HuH-7 (cell line): ENCODE measurements at regions not wholly inside any gene's neighbourhood (a gene's known extent, or its start where the extent isn't known, plus 50 kb on each side); places are given as distances from the start of the nearest gene placed in this dataset.
"Not testable (repeated sequence)": the region's sequence is repeated elsewhere in the genome, so short reads cannot be mapped to it uniquely, and the experiment has no call there.

Source experiments
- DNase-seq: peaks from one replicate; pipeline ENCODE4 v3.0.0; 2011; ENCODE audit warnings: low spot score

- no peak for DNase-seq
These were observed 79.6 kb upstream of the KLF4 start for GRCh38 chr9:107569174-107569573.

- not testable (repeated sequence) for DNase-seq
These were observed 78.8 kb upstream of the KLF4 start for GRCh38 chr9:107568406-107568805.

GRCh38 chr9:107567462-107567861 is 77.9 kb upstream of the KLF4 start:
- no peak for DNase-seq

- no peak for DNase-seq
These were observed 77.1 kb upstream of the KLF4 start for GRCh38 chr9:107566611-107567061.

GRCh38 chr9:107562798-107563197 is 73.2 kb upstream of the KLF4 start:
- no peak for DNase-seq

GRCh38 chr9:107559494-107560086 is 70.0 kb upstream of the KLF4 start:
- DNase-seq: no peak

- DNase-seq: no peak
These were observed 67.8 kb upstream of the KLF4 start for GRCh38 chr9:107557236-107557990.

- DNase-seq: no peak
These were observed 65.1 kb upstream of the KLF4 start for GRCh38 chr9:107554636-107555035.

GRCh38 chr9:107548298-107549142 is 59.0 kb upstream of the KLF4 start:
- no peak for DNase-seq

- no peak for DNase-seq
These were observed 58.3 kb upstream of the KLF4 start for GRCh38 chr9:107547772-107548297.

GRCh38 chr9:107547303-107547702 is 57.7 kb upstream of the KLF4 start:
- DNase-seq: no peak

- DNase-seq: peak; percentile 44
These were observed 57.3 kb upstream of the KLF4 start for GRCh38 chr9:107546859-107547258.

- no peak for DNase-seq
These were observed 55.5 kb upstream of the KLF4 start for GRCh38 chr9:107545036-107545435.

GRCh38 chr9:107542411-107543157 is 53.0 kb upstream of the KLF4 start:
- DNase-seq: no peak

GRCh38 chr9:107541523-107541922 is 52.0 kb upstream of the KLF4 start:
- DNase-seq: no peak

- no peak for DNase-seq
These were observed 50.6 kb upstream of the KLF4 start for GRCh38 chr9:107540164-107540561.

- DNase-seq: peak; percentile 61
These were observed 50.0 kb upstream of the KLF4 start for GRCh38 chr9:107539427-107540163.
